HL-60 (cell line): ENCODE measurements at regions not wholly inside any gene's neighbourhood (a gene's known extent, or its start where the extent isn't known, plus 50 kb on each side); places are given as distances from the start of the nearest gene placed in this dataset.

Source experiments
- DNase-seq, 2 experiments: peaks; one replicate each; pipeline ENCODE4 v3.0.0-alpha.2; 2010 to 2020; ENCODE audit warnings: low read depth in 1 of 2, low spot score in 1 of 2
- H3K27ac ChIP-seq: fragments of 250-450 bp; sonication (Bioruptor Pico); replicated peaks from 2 replicates; pipeline ENCODE4 v1.5.1; 2020; ENCODE audit warnings: mild to moderate bottlenecking, moderate library complexity
- H3K27me3 ChIP-seq: fragments of 250-450 bp; sonication (Bioruptor Pico); 2 replicates; pipeline ENCODE4 v1.5.1; 2021; ENCODE audit warnings: mild to moderate bottlenecking, moderate library complexity; ENCODE audit not compliant: insufficient read depth, poor library complexity, severe bottlenecking
- H3K4me3 ChIP-seq: replicated peaks from 2 replicates; pipeline ENCODE4 v1.5.1; 2011; ENCODE audit warnings: mild to moderate bottlenecking, control low read depth, low read length; ENCODE audit not compliant: insufficient read depth
- CTCF ChIP-seq: IDR thresholded peaks from one replicate; pipeline ENCODE4 v1.5.1; 2011; ENCODE audit warnings: low read length, control low read depth, inconsistent platforms; ENCODE audit not compliant: insufficient read depth
- GABPA ChIP-seq: IDR thresholded peaks from 2 replicates; pipeline ENCODE4 v1.6.1; 2012; ENCODE audit warnings: low read depth
- POLR2AphosphoS5 ChIP-seq: IDR thresholded peaks from 2 replicates; pipeline ENCODE4 v1.6.1; 2012; ENCODE audit warnings: low read depth
- REST ChIP-seq: IDR thresholded peaks from 2 replicates; pipeline ENCODE4 v1.6.1; 2012; ENCODE audit warnings: low read depth; ENCODE audit not compliant: insufficient replicate concordance
- SPI1 ChIP-seq: IDR thresholded peaks from 2 replicates; pipeline ENCODE4 v1.6.1; 2012; ENCODE audit warnings: low read depth, mild to moderate bottlenecking, borderline replicate concordance

GRCh38 chr9:600006-600405 lies 241.5 kb upstream of the DMRT1 start:
- H3K27me3 ChIP-seq: peaks cover 3% of the 10 kb centered on the region
- no peak for TF ChIP-seq CTCF
- no peak for TF ChIP-seq REST
- no peak for TF ChIP-seq SPI1
- H3K4me3 ChIP-seq: no peak overlapping the region
- H3K27ac ChIP-seq: no peak overlapping the region
- DNase-seq: no peak

GRCh38 chr9:602716-603115 lies 238.8 kb upstream of the DMRT1 start:
- Histone ChIP-seq H3K4me3 (no peak overlapping the region), H3K27me3 (no peaks in the 10 kb centered on the region), H3K27ac (no peak overlapping the region)
- no peak for DNase-seq
- TF ChIP-seq CTCF: no peak
- no peak for TF ChIP-seq REST
- no peak for TF ChIP-seq SPI1
- no peak for TF ChIP-seq POLR2AphosphoS5
- no peak for TF ChIP-seq GABPA

- no peak overlapping the region for H3K27ac ChIP-seq
- H3K27me3 ChIP-seq: no peaks in the 10 kb centered on the region
- H3K4me3 ChIP-seq: no peak overlapping the region
- no peak for TF ChIP-seq CTCF
- no peak for DNase-seq
These were observed 238.4 kb upstream of the DMRT1 start for GRCh38 chr9:603126-603525.

GRCh38 chr9:607417-607816 lies 234.1 kb upstream of the DMRT1 start:
- Histone ChIP-seq H3K4me3 (no peak overlapping the region), H3K27me3 (no peaks in the 10 kb centered on the region), H3K27ac (no peak overlapping the region)
- DNase-seq: no peak
- TF ChIP-seq POLR2AphosphoS5 (no peak), SPI1 (no peak), REST (no peak), GABPA (no peak), CTCF (no peak)
